H1 (cell line): ENCODE measurements at regions not wholly inside any gene's neighbourhood (a gene's known extent, or its start where the extent isn't known, plus 50 kb on each side); places are given as distances from the start of the nearest gene placed in this dataset.

Source experiments
- BRCA1 ChIP-seq: IDR thresholded peaks from 2 replicates; pipeline ENCODE4 v1.6.1; 2012; ENCODE audit warnings: low read depth, low read length, improper control_type of control experiment
- CTCF ChIP-seq, 3 experiments: IDR thresholded peaks; 1 replicate in 2 of 3; 2 replicates in 1 of 3; pipeline versions ENCODE4 v1.5.1 to v1.6.1; 2011; ENCODE audit warnings: low read length in 3 of 3, mild to moderate bottlenecking in 3 of 3, inconsistent platforms in 2 of 3, low read depth in 1 of 3, moderate library complexity in 1 of 3; ENCODE audit not compliant: insufficient read depth in 1 of 3; ENCODE audit errors: control extremely low read depth in 1 of 3
- EZH2 ChIP-seq: fragments of 200-600 bp; sonication (generic); IDR thresholded peaks from 2 replicates; pipeline ENCODE4 v1.7.1; 2012; ENCODE audit warnings: low read depth, mild to moderate bottlenecking, moderate library complexity, low read length, inconsistent platforms; ENCODE audit not compliant: severe bottlenecking
- HDAC2 ChIP-seq, 2 experiments: fragments of 300-600 bp in 1 of 2; sonication (generic) in 1 of 2; IDR thresholded peaks; 2 replicates each; pipeline ENCODE4 v1.6.1; 2011 to 2012; ENCODE audit warnings: low read depth in 2 of 2, low read length in 2 of 2, mild to moderate bottlenecking in 2 of 2, moderate library complexity in 2 of 2, borderline replicate concordance in 1 of 2, inconsistent platforms in 1 of 2
- KDM4A ChIP-seq: IDR thresholded peaks from one replicate; pipeline ENCODE4 v1.7.1; 2012; ENCODE audit warnings: low read depth, mild to moderate bottlenecking, moderate library complexity, low read length, inconsistent platforms; ENCODE audit not compliant: severe bottlenecking
- MAX ChIP-seq: IDR thresholded peaks from 2 replicates; pipeline ENCODE4 v1.6.1; 2012; ENCODE audit warnings: inconsistent platforms
- POLR2A ChIP-seq, 2 experiments: IDR thresholded peaks; 1 replicate in 1 of 2; 2 replicates in 1 of 2; pipeline ENCODE4 v1.6.1; 2011; ENCODE audit warnings: low read depth in 2 of 2, low read length in 2 of 2, mild to moderate bottlenecking in 2 of 2; ENCODE audit errors: control extremely low read depth in 1 of 2
- RAD21 ChIP-seq, 2 experiments: IDR thresholded peaks in 1 of 2; conservative IDR thresholded peaks in 1 of 2; 2 replicates each; pipeline ENCODE4 v1.6.1; 2011; ENCODE audit warnings: low read depth in 2 of 2, low read length in 2 of 2, improper control_type of control experiment in 1 of 2, inconsistent platforms in 1 of 2, mild to moderate bottlenecking in 1 of 2, moderate library complexity in 1 of 2
- RXRA ChIP-seq: IDR thresholded peaks from 2 replicates; pipeline ENCODE4 v1.6.1; 2011; ENCODE audit warnings: low read depth, mild to moderate bottlenecking, low read length, moderate library complexity; ENCODE audit not compliant: insufficient read depth
- SP1 ChIP-seq: IDR thresholded peaks from 2 replicates; pipeline ENCODE4 v1.6.1; 2011; ENCODE audit warnings: low read depth, low read length
- SUZ12 ChIP-seq: fragments of 200-600 bp; sonication (generic); IDR thresholded peaks from 2 replicates; pipeline ENCODE4 v1.6.1; 2012; ENCODE audit warnings: mild to moderate bottlenecking, inconsistent platforms, low read length, moderate library complexity, mixed read lengths
- YY1 ChIP-seq: IDR thresholded peaks from 2 replicates; pipeline ENCODE4 v1.6.1; 2011; ENCODE audit warnings: low read depth, mild to moderate bottlenecking, low read length
- ZNF274 ChIP-seq: IDR thresholded peaks from 2 replicates; pipeline ENCODE4 v1.7.0; 2012; ENCODE audit warnings: low read length, borderline replicate concordance; ENCODE audit errors: extremely low read depth

- TF ChIP-seq HDAC2 (IDR thresholded peaks at IDR 0.05; ENCODE audit: borderline replicate concordance in 1 of 2, low read depth in 2 of 2, low read length in 2 of 2) (no peak), POLR2A (IDR thresholded peaks at IDR 0.05; ENCODE audit: control extremely low read depth in 1 of 2, low read depth in 2 of 2, low read length in 2 of 2) (no peak), CTCF (IDR thresholded peaks at IDR 0.05; ENCODE audit: control extremely low read depth in 1 of 3, insufficient read depth in 1 of 3, low read depth in 1 of 3, low read length in 3 of 3) (no peak), ZNF274 (no peak), EZH2 (no peak), RXRA (no peak), MAX (no peak), BRCA1 (no peak), SUZ12 (no peak), RAD21 (IDR thresholded peaks at IDR 0.05 in 1 of 2, conservative IDR thresholded peaks at IDR 0.05 in 1 of 2; ENCODE audit: low read depth in 2 of 2, low read length in 2 of 2) (no peak), KDM4A (no peak), YY1 (no peak), SP1 (no peak)
These were observed 105.5 kb downstream of the BCOR start for GRCh38 chrX:39992300-39992699.
